A549 (cell line): ENCODE measurements at regions not wholly inside any gene's neighbourhood (a gene's known extent, or its start where the extent isn't known, plus 50 kb on each side); places are given as distances from the start of the nearest gene placed in this dataset.

Experiments used
- EP300 ChIP-seq, 2 experiments: fragments of >200 bp; sonication (Bioruptor Twin); formaldehyde crosslinking; IDR thresholded peaks; 2 replicates in 1 of 2; 3 replicates in 1 of 2; pipeline ENCODE4 v1.6.1; 2016 to 2017
- ESRRA ChIP-seq: fragments of 150-350 bp; IDR thresholded peaks from 2 replicates; pipeline ENCODE4 v1.6.1; 2014; ENCODE audit warnings: mild to moderate bottlenecking, low read length, borderline replicate concordance
- FOSB ChIP-seq: fragments of 250-450 bp; sonication (Bioruptor Pico); IDR thresholded peaks from 2 replicates; pipeline ENCODE4 v1.5.0; 2020; ENCODE audit warnings: mild to moderate bottlenecking, moderate library complexity
- RAD21 ChIP-seq, 2 experiments: fragments of >200 bp in 1 of 2; sonication (Bioruptor Twin) in 1 of 2; formaldehyde crosslinking in 1 of 2; IDR thresholded peaks in 1 of 2; conservative IDR thresholded peaks in 1 of 2; 2 replicates in 1 of 2; 3 replicates in 1 of 2; pipeline ENCODE4 v1.6.1; 2012 to 2018; ENCODE audit warnings: inconsistent platforms in 1 of 2
- SMC3 ChIP-seq: fragments of >200 bp; sonication (Bioruptor Twin); formaldehyde crosslinking; IDR thresholded peaks from 3 replicates; pipeline ENCODE4 v1.6.1; 2018; ENCODE audit warnings: inconsistent platforms
- SREBF2 ChIP-seq: fragments of 450-650 bp; IDR thresholded peaks from 2 replicates; pipeline ENCODE4 v1.6.1; 2014; ENCODE audit warnings: mild to moderate bottlenecking, moderate library complexity
- TF ChIP-seq, protein P1 (sequence below): fragments of >200 bp; sonication (Bioruptor Twin); formaldehyde crosslinking; IDR thresholded peaks from 3 replicates; pipeline ENCODE4 v1.5.1; 2016
- TF ChIP-seq, protein P2 (sequence below): fragments of 200-600 bp; sonication (generic); IDR thresholded peaks from 2 replicates; pipeline ENCODE4 v1.6.1; 2016; ENCODE audit warnings: antibody characterized with exemption, mild to moderate bottlenecking, moderate library complexity
- TF ChIP-seq, protein P3 (sequence below): fragments of 450-650 bp; IDR thresholded peaks from 2 replicates; pipeline ENCODE4 v1.6.1; 2014; ENCODE audit warnings: antibody characterized with exemption

DNA sequence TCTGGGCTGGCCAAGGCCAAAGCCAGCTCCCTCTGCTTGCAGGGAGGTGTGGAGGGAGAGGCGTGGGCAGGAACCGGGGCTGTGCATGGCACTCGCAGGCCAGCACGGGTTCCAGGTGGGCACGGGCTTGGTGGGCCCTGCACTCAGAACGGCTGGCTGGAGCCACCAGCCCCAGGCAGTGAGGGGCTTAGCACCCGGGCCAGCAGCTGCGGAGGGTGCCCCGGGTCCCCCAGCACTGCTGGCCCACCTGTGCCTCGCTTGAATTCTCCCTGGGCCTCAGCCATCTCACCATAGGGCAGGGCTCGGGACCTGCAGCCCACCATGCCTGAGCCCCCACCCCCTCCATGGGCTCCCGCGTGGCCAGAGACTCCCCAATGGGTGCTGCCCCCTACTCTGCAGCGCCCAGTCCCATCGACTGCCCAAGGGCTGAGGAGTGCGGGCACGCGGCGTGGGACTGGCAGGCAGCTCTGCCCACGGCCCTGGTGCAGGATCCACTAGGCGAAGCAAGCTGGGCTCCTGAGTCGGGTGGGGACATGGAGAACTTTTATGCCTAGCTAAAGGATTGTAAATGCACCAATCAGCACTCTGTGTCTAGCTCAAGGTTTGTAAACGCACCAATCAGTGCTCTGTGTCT is 193.9 kb downstream of the LARP7 start:
- TF ChIP-seq EP300 (IDR thresholded peaks at IDR 0.05) (no peak), SMC3 (no peak), RAD21 (conservative IDR thresholded peaks at IDR 0.05 in 1 of 2, IDR thresholded peaks at IDR 0.05 in 1 of 2) (no peak), FOSB (CRISPR knock-in tag) (no peak), ESRRA (no peak), SREBF2 (no peak)
- TF ChIP-seq, protein P1, sequence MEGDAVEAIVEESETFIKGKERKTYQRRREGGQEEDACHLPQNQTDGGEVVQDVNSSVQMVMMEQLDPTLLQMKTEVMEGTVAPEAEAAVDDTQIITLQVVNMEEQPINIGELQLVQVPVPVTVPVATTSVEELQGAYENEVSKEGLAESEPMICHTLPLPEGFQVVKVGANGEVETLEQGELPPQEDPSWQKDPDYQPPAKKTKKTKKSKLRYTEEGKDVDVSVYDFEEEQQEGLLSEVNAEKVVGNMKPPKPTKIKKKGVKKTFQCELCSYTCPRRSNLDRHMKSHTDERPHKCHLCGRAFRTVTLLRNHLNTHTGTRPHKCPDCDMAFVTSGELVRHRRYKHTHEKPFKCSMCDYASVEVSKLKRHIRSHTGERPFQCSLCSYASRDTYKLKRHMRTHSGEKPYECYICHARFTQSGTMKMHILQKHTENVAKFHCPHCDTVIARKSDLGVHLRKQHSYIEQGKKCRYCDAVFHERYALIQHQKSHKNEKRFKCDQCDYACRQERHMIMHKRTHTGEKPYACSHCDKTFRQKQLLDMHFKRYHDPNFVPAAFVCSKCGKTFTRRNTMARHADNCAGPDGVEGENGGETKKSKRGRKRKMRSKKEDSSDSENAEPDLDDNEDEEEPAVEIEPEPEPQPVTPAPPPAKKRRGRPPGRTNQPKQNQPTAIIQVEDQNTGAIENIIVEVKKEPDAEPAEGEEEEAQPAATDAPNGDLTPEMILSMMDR = no peak
- TF ChIP-seq, protein P2, sequence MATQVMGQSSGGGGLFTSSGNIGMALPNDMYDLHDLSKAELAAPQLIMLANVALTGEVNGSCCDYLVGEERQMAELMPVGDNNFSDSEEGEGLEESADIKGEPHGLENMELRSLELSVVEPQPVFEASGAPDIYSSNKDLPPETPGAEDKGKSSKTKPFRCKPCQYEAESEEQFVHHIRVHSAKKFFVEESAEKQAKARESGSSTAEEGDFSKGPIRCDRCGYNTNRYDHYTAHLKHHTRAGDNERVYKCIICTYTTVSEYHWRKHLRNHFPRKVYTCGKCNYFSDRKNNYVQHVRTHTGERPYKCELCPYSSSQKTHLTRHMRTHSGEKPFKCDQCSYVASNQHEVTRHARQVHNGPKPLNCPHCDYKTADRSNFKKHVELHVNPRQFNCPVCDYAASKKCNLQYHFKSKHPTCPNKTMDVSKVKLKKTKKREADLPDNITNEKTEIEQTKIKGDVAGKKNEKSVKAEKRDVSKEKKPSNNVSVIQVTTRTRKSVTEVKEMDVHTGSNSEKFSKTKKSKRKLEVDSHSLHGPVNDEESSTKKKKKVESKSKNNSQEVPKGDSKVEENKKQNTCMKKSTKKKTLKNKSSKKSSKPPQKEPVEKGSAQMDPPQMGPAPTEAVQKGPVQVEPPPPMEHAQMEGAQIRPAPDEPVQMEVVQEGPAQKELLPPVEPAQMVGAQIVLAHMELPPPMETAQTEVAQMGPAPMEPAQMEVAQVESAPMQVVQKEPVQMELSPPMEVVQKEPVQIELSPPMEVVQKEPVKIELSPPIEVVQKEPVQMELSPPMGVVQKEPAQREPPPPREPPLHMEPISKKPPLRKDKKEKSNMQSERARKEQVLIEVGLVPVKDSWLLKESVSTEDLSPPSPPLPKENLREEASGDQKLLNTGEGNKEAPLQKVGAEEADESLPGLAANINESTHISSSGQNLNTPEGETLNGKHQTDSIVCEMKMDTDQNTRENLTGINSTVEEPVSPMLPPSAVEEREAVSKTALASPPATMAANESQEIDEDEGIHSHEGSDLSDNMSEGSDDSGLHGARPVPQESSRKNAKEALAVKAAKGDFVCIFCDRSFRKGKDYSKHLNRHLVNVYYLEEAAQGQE = no peak
- TF ChIP-seq, protein P3, sequence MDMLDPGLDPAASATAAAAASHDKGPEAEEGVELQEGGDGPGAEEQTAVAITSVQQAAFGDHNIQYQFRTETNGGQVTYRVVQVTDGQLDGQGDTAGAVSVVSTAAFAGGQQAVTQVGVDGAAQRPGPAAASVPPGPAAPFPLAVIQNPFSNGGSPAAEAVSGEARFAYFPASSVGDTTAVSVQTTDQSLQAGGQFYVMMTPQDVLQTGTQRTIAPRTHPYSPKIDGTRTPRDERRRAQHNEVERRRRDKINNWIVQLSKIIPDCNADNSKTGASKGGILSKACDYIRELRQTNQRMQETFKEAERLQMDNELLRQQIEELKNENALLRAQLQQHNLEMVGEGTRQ = no peak
